ENCODE measurements at regions not wholly inside any gene's neighbourhood (a gene's known extent, or its start where the extent isn't known, plus 50 kb on each side); places are given as distances from the start of the nearest gene placed in this dataset.

GRCh38 chr13:44280456-44280855, 93.2 kb upstream of the SERP2 start:
- TF ChIP-seq, protein P1, sequence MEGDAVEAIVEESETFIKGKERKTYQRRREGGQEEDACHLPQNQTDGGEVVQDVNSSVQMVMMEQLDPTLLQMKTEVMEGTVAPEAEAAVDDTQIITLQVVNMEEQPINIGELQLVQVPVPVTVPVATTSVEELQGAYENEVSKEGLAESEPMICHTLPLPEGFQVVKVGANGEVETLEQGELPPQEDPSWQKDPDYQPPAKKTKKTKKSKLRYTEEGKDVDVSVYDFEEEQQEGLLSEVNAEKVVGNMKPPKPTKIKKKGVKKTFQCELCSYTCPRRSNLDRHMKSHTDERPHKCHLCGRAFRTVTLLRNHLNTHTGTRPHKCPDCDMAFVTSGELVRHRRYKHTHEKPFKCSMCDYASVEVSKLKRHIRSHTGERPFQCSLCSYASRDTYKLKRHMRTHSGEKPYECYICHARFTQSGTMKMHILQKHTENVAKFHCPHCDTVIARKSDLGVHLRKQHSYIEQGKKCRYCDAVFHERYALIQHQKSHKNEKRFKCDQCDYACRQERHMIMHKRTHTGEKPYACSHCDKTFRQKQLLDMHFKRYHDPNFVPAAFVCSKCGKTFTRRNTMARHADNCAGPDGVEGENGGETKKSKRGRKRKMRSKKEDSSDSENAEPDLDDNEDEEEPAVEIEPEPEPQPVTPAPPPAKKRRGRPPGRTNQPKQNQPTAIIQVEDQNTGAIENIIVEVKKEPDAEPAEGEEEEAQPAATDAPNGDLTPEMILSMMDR (conservative IDR thresholded peaks at IDR 0.05 in 1 of 2, IDR thresholded peaks at IDR 0.05 in 1 of 2; ENCODE audit: low read depth in 1 of 2, low read length in 2 of 2), result no peak
- no peak for TF ChIP-seq EZH2 (IDR thresholded peaks at IDR 0.05; ENCODE audit: low read length, missing control alignments)

Measured in fibroblast of lung (primary cell).